IPS DF 4.7 (cell line): ENCODE measurements at regions not wholly inside any gene's neighbourhood (a gene's known extent, or its start where the extent isn't known, plus 50 kb on each side); places are given as distances from the start of the nearest gene placed in this dataset.

Experiments
- DNase-seq: peaks from one replicate; pipeline ENCODE4 v3.0.0-alpha.2; 2013; ENCODE audit warnings: low spot score; ENCODE audit errors: extremely low read depth

DNA sequence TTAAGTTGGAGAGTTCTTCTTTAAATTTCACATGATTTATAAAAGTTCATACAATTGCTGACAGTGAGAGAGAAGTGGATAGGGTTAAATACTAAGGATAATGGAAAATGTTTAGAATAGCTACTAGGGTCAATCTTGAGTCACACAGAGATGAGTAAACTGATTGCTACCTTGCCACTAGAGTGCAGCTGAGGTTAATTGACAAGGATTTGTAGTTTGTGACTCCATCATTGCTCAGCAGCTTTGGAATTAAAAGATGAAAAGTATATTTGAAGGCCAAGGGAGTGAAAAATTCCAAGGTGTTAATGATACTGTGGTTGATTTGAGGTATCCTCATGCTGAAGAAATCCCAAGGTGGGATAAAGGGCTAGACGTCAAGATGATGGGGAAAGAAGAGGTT lies 524.0 kb downstream of the UTRN start:
- no peak for DNase-seq

DNA sequence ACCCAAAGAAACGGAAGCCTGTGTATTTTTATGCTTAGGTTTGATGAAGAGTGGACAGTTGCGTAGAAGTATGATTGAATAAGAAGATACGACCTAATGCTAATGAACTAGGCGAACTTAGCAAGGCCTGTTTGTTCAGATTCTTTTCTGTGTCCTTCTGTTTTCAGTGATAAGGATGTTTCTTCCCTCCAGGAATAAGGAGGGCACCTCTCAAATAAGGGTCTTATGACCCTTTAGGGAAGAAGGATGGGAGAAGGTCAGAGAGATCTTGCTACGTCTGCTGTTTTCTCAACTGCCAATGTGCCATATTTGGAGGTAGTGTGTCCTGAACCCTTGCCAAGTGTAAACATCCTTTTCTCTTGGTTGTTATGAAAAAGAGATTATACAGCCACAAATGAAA lies 524.8 kb downstream of the UTRN start:
- DNase-seq = no peak

- no peak for DNase-seq
Observed at GRCh38 chr6:144811140-144811539, 526.0 kb downstream of the UTRN start.

- DNase-seq = no peak
Observed at GRCh38 chr6:144816936-144817335, 531.8 kb downstream of the UTRN start.

DNA sequence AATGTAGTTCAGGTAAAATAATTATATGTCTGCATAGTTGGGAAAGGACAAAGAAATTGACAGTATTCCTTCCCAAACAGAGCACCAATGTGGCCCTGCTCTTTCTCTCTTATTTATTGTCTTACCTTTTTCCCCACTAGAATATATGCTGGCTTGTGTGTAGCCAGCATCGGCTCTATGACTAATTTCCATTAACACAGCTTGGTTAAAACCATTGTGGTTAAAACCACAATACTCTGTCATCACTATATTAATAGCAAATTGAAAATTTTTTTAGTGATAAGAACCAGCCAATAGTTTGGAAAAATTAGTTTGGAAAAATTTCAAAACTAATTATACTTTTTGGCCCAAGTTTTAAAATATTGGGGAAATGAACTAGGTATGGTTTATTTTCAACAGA lies 535.1 kb downstream of the UTRN start:
- DNase-seq = no peak

- no peak for DNase-seq
Observed at GRCh38 chr6:144823131-144823530, 538.0 kb downstream of the UTRN start.

GRCh38 chr6:144824018-144824417 lies 538.9 kb downstream of the UTRN start:
- no peak for DNase-seq

GRCh38 chr6:144834426-144835038 lies 549.4 kb downstream of the UTRN start:
- no peak for DNase-seq

GRCh38 chr6:144835322-144835973 lies 550.3 kb downstream of the UTRN start:
- no peak for DNase-seq

DNA sequence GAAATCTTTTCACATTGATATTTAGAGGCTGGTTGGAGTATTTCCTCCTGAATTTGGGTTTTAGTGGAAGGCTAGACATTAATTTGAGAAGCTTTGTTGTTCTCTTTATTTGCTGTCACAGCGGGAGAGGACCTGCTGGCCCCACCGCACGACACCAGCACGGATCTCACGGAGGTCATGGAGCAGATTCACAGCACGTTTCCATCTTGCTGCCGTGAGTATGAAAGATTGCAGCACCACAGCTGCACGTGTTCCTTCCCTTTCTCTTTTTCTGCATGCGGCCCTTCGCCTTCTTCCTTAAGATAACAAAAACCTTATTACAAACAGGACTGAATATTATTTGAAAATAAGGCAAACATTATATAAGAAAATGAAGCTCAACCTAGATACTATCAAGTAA lies 555.5 kb downstream of the UTRN start:
- DNase-seq = no peak

GRCh38 chr6:144843701-144844100 lies 558.6 kb downstream of the UTRN start:
- DNase-seq = no peak

GRCh38 chr6:144844596-144844995 lies 559.5 kb downstream of the UTRN start:
- DNase-seq = no peak

DNA sequence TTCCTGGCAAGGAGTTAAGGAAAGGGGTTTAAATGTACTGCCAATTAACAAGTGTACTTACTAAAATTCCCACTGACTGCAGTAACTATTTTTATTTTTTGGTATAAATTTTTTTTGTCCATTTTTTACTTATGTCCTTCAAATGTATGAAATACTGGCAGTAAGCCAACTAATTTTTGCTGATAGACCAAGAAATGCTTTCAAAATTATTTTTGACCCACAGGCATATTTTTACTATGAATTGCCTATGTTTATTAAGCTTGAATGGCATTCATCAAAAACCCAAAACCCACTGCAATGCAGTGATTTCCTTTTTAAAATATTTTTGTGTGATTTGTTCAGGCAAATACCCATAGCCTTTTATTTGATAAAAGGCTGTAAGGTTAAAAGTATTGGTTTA lies 560.1 kb downstream of the UTRN start:
- DNase-seq = no peak

DNA sequence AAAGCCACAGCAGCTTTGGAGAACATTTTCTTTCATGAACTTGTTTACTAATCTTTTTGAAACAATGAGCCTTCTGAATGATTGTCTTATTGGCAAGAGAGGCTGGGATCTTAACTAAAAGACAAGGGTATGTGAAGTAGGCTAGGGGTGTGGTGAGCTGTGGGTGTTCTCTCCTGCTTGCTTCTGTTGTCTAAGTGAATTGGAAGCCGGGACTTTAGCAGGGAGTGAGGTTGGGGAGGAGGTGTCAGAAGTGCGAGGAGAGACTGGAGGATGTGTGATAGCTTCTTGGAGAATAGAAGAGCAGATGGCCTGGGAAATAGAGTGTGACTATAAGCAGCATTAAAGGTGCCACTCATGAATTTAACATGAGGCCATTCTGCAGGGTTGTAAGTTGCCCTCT lies 562.8 kb downstream of the UTRN start:
- DNase-seq = no peak

GRCh38 chr6:144849920-144850319 lies 564.8 kb downstream of the UTRN start:
- DNase-seq = no peak

- no peak for DNase-seq
Observed at GRCh38 chr6:144853603-144854002, 568.5 kb downstream of the UTRN start.

DNA sequence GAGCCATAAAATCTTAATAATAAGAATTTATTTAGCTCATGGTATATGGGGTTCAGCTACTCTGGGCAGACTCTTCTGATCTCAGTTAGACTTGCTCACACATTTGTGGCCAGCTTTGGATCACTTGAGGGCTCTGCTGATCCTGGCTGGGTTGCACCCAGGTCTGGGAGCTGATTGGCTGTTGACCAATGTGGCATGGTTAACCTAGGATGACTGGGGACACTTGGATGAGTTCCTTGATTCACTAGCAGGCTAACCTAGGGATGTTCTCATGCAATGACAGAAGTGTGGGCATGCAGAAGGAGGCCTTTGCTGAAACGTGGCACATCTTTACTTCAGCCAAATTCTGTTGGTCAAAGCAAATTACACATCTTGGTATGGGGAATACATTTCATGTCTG lies 569.5 kb downstream of the UTRN start:
- no peak for DNase-seq

- DNase-seq = no peak
Observed at GRCh38 chr6:144855375-144855774, 570.2 kb downstream of the UTRN start.

GRCh38 chr6:144855812-144856531 lies 570.8 kb downstream of the UTRN start:
- no peak for DNase-seq

GRCh38 chr6:144856622-144857021 lies 571.5 kb downstream of the UTRN start:
- no peak for DNase-seq

DNA sequence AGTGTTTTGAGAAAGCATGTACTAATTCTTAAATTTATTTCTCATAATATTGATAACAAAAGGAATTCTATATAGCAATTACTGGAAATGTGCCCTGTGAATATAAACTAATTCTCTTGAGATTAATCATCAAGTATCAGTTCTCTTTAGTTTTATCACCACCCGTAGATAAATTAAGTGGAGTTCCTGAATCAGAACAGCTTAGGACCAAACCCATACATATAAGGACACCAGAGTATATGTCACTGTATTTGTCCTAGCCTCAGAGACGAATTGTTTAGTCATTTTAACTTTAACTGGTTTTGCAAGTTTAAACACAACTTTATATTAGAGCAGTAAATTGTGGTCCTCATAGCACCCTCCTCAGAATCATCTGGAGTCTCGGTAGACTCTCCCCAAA lies 572.0 kb downstream of the UTRN start:
- DNase-seq = no peak

DNA sequence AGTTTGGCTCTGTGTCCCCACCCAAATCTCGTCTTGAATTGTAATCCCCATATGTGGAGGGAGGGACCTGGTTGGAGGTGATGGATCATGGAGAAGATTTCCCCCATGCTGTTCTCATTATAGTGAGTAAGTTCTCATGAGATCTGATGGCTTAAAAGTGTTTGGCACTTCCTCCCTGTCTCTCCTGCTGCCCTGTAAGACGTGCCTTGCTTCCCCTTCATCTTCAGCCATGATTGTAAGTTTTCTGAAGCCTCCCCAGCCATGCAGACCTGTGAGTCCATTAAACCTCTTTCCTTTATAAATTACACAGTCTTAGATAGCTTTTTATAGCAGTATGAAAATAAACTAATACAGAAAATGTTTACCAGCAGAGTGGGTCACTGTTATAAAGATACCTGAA lies 577.6 kb downstream of the UTRN start:
- DNase-seq = no peak

DNA sequence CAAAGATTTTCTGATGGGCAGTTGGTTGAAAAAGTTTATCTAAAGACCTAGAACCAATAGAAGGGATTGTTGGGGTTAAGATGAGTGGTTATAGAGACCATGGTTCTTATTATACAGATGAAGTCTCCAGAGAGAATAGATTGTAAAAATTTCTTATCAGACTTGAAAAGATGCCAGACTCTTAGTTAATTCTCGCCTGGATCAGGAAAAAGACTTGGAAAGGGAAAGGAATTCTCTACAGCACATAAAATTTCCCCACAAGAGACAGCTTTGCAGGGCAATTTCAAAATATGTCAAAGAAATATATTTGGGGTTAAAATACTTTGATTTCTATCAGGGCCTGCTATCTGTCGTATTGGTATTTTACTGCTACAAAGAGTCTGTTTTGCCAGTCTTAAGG lies 582.6 kb downstream of the UTRN start:
- DNase-seq = no peak
